ENCODE measurements at regions not wholly inside any gene's neighbourhood (a gene's known extent, or its start where the extent isn't known, plus 50 kb on each side); places are given as distances from the start of the nearest gene placed in this dataset.

DNA sequence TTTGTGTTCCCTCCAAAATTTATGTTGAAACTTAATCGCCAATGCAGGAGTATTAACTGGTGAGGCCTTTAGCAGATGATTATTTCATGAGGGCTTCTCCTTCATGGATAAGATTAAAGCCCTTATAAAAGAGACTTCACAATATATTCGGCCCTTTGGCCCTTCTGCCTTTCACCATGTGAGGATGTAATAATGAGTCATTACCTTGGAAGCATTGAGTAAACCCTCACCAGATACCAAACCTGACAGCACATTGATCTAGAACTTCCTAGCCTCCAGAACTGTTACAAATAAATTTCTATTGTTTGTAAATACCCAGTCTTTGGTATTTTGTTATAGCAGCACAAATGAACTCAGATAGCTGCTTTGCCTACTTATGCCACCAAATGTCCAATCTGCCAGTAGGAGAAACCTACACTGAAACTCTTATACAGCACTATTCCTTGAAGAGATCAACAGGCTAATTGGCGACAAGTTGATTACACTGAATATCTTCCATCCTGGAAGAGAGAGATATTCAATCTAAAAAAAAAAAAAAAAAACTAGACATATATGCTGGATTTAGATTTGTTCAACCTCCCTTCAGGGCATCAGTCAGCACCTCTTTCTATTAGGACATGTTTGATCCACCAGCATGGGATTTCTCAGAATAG lies 125.9 kb upstream of the COL5A2 start:
- Histone ChIP-seq H3K9ac (ENCODE audit: insufficient read depth, low read length) (no peak overlapping the region), H3K27ac (ENCODE audit: insufficient read depth, low read length) (no peak overlapping the region), H3K27me3 (ENCODE audit: control insufficient read depth, insufficient read depth, low read length) (no peaks in the 10 kb centered on the region), H3K4me2 (ENCODE audit: extremely low read depth, insufficient read depth, low read length) (no peak overlapping the region), H3K4me3 (replicated peaks in 1 of 4; ENCODE audit: control extremely low read depth in 1 of 4, insufficient read depth in 1 of 4, low read depth in 3 of 4, low read length in 4 of 4) (no peak overlapping the region), H3K9me3 (ENCODE audit: control insufficient read depth, insufficient read depth, low read depth, low read length) (no peaks in the 10 kb centered on the region), H4K20me1 (ENCODE audit: control insufficient read depth, extremely low read depth, insufficient read depth, low read length) (no peaks in the 10 kb centered on the region), H3K4me1 (ENCODE audit: control insufficient read depth, extremely low read depth, insufficient read depth, low read length) (no peaks in the 10 kb centered on the region), H2AFZ (ENCODE audit: low read length) (no peak overlapping the region), H3K79me2 (ENCODE audit: control insufficient read depth, insufficient read depth, low read length) (no peaks in the 10 kb centered on the region), H3K36me3 (ENCODE audit: control insufficient read depth, insufficient read depth, low read length) (no peaks in the 10 kb centered on the region)
- DNase-seq (ENCODE audit: low read depth in 2 of 2) = peak in 1 of 2 donors; percentile 66
- no peak for TF ChIP-seq EZH2 (IDR thresholded peaks at IDR 0.05; ENCODE audit: low read length, missing control alignments)
- TF ChIP-seq, protein P1, sequence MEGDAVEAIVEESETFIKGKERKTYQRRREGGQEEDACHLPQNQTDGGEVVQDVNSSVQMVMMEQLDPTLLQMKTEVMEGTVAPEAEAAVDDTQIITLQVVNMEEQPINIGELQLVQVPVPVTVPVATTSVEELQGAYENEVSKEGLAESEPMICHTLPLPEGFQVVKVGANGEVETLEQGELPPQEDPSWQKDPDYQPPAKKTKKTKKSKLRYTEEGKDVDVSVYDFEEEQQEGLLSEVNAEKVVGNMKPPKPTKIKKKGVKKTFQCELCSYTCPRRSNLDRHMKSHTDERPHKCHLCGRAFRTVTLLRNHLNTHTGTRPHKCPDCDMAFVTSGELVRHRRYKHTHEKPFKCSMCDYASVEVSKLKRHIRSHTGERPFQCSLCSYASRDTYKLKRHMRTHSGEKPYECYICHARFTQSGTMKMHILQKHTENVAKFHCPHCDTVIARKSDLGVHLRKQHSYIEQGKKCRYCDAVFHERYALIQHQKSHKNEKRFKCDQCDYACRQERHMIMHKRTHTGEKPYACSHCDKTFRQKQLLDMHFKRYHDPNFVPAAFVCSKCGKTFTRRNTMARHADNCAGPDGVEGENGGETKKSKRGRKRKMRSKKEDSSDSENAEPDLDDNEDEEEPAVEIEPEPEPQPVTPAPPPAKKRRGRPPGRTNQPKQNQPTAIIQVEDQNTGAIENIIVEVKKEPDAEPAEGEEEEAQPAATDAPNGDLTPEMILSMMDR (conservative IDR thresholded peaks at IDR 0.05 in 1 of 2, IDR thresholded peaks at IDR 0.05 in 1 of 2; ENCODE audit: low read depth in 1 of 2, low read length in 2 of 2) = no peak

DNA sequence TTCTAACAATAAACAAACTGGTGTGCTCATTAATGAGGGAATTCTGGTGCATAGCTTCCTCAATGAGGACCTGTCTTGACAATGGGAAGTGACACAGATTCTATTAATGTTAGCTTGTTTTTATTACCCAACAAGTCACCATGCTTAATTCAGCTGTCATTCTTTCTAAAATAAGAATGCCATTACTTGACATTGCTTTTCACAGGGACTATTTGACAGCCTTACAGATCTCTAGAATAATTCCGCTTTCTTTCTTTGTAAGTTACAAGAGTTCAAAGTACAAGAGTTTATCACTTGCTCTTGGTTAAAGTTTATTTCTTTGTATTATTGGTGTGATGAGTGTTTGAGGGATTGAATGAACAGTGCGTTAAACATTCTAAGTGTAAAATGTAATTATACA lies 127.0 kb upstream of the COL5A2 start:
- DNase-seq (ENCODE audit: low read depth in 2 of 2) = no peak
- no peak overlapping the region for H3K27ac ChIP-seq (ENCODE audit: insufficient read depth, low read length)
- no peaks in the 10 kb centered on the region for H3K9me3 ChIP-seq (ENCODE audit: control insufficient read depth, insufficient read depth, low read depth, low read length)
- H4K20me1 ChIP-seq (ENCODE audit: control insufficient read depth, extremely low read depth, insufficient read depth, low read length) = no peaks in the 10 kb centered on the region
- no peak overlapping the region for H3K4me3 ChIP-seq (replicated peaks in 1 of 4; ENCODE audit: control extremely low read depth in 1 of 4, insufficient read depth in 1 of 4, low read depth in 3 of 4, low read length in 4 of 4)
- no peaks in the 10 kb centered on the region for H3K27me3 ChIP-seq (ENCODE audit: control insufficient read depth, insufficient read depth, low read length)
- no peak overlapping the region for H3K9ac ChIP-seq (ENCODE audit: insufficient read depth, low read length)
- H2AFZ ChIP-seq (ENCODE audit: low read length) = no peak overlapping the region
- no peaks in the 10 kb centered on the region for H3K4me1 ChIP-seq (ENCODE audit: control insufficient read depth, extremely low read depth, insufficient read depth, low read length)
- H3K79me2 ChIP-seq (ENCODE audit: control insufficient read depth, insufficient read depth, low read length) = no peaks in the 10 kb centered on the region
- no peak overlapping the region for H3K4me2 ChIP-seq (ENCODE audit: extremely low read depth, insufficient read depth, low read length)
- TF ChIP-seq, protein P1 (conservative IDR thresholded peaks at IDR 0.05 in 1 of 2, IDR thresholded peaks at IDR 0.05 in 1 of 2; ENCODE audit: low read depth in 1 of 2, low read length in 2 of 2) = no peak
- no peak for TF ChIP-seq EZH2 (IDR thresholded peaks at IDR 0.05; ENCODE audit: low read length, missing control alignments)
- no peaks in the 10 kb centered on the region for H3K36me3 ChIP-seq (ENCODE audit: control insufficient read depth, insufficient read depth, low read length)

DNA sequence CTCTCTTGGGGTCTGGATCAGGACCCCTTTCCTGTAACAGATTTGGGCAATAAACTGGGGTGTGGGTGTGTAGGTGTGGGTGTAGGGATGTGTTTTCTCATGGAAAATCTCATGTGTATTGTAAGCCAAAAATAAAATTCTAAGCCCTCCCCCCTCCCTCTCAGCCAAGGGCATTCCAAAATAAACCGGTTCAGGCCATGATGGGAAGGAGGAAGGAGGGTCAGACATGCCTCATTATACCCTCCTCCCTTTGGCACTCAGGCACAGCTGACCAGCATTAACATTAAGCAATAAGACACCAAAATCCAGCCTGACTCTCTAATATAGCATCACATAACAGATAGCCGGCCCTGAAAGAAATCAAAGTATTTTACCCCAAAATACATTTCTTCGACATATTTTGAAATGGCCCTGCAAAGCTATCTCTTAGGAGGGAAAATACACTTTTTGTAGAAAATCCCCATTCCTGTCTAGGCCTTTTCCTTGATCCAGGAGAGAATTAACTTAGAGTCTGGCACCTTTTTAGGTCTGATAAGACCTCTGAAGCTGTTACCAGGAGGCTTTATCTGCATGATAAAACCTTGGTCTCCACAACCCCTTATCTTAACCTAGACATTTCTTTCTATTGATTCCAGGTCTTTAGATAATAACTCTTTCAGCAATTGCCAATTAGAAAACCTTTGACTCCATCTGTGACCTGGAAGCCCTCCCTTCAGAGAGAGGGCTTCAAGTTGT lies 128.7 kb upstream of the COL5A2 start:
- no peak overlapping the region for H2AFZ ChIP-seq (ENCODE audit: low read length)
- H3K36me3 ChIP-seq (ENCODE audit: control insufficient read depth, insufficient read depth, low read length) = no peaks in the 10 kb centered on the region
- H3K4me1 ChIP-seq (ENCODE audit: control insufficient read depth, extremely low read depth, insufficient read depth, low read length) = no peaks in the 10 kb centered on the region
- H3K9me3 ChIP-seq (ENCODE audit: control insufficient read depth, insufficient read depth, low read depth, low read length) = no peaks in the 10 kb centered on the region
- no peak for DNase-seq (ENCODE audit: low read depth in 2 of 2)
- H3K27ac ChIP-seq (ENCODE audit: insufficient read depth, low read length) = no peak overlapping the region
- H3K79me2 ChIP-seq (ENCODE audit: control insufficient read depth, insufficient read depth, low read length) = no peaks in the 10 kb centered on the region
- no peaks in the 10 kb centered on the region for H3K27me3 ChIP-seq (ENCODE audit: control insufficient read depth, insufficient read depth, low read length)
- no peak for TF ChIP-seq EZH2 (IDR thresholded peaks at IDR 0.05; ENCODE audit: low read length, missing control alignments)
- TF ChIP-seq, protein P1 (conservative IDR thresholded peaks at IDR 0.05 in 1 of 2, IDR thresholded peaks at IDR 0.05 in 1 of 2; ENCODE audit: low read depth in 1 of 2, low read length in 2 of 2) = no peak
- H4K20me1 ChIP-seq (ENCODE audit: control insufficient read depth, extremely low read depth, insufficient read depth, low read length) = no peaks in the 10 kb centered on the region
- no peak overlapping the region for H3K9ac ChIP-seq (ENCODE audit: insufficient read depth, low read length)
- no peak overlapping the region for H3K4me2 ChIP-seq (ENCODE audit: extremely low read depth, insufficient read depth, low read length)
- H3K4me3 ChIP-seq (replicated peaks in 1 of 4; ENCODE audit: control extremely low read depth in 1 of 4, insufficient read depth in 1 of 4, low read depth in 3 of 4, low read length in 4 of 4) = no peak overlapping the region

All from fibroblast of lung (primary cell).